CD14-positive monocyte (primary cell): ENCODE measurements at regions not wholly inside any gene's neighbourhood (a gene's known extent, or its start where the extent isn't known, plus 50 kb on each side); places are given as distances from the start of the nearest gene placed in this dataset.
"Not testable (repeated sequence)": the region's sequence is repeated elsewhere in the genome, so short reads cannot be mapped to it uniquely, and the experiment has no call there.

Source experiments
- DNase-seq, 3 donors: peaks; one replicate each; pipeline ENCODE4 v3.0.0-alpha.2; 2011 to 2022
- H2AFZ ChIP-seq: 2 replicates; pipeline ENCODE4 v1.6.0; 2012; ENCODE audit warnings: mild to moderate bottlenecking, low read depth, low read length, inconsistent platforms; ENCODE audit not compliant: insufficient read depth, poor library complexity, severe bottlenecking
- H3K27ac ChIP-seq, 2 donors: 1 replicate in 1 of 2; 2 replicates in 1 of 2; pipeline ENCODE4 v1.5.1; 2012 to 2013; ENCODE audit warnings: low read length in 2 of 2, control low read depth in 1 of 2, inconsistent platforms in 1 of 2, low read depth in 1 of 2, mild to moderate bottlenecking in 1 of 2
- H3K27me3 ChIP-seq, 2 donors: one replicate each; pipeline versions ENCODE4 v1.6.0 to v1.6.1; 2011 to 2013; ENCODE audit warnings: low read length in 2 of 2; ENCODE audit not compliant: control insufficient read depth in 2 of 2, insufficient read depth in 2 of 2
- H3K36me3 ChIP-seq, 2 donors: replicated peaks in 1 of 2; 1 replicate in 1 of 2; 2 replicates in 1 of 2; pipeline versions ENCODE4 v1.5.1 to v1.6.1; 2012 to 2013; ENCODE audit warnings: low read length in 2 of 2, control low read depth in 1 of 2, inconsistent platforms in 1 of 2, mild to moderate bottlenecking in 1 of 2; ENCODE audit not compliant: insufficient read depth in 2 of 2, control insufficient read depth in 1 of 2
- H3K4me1 ChIP-seq, 2 donors: 1 replicate in 1 of 2; 2 replicates in 1 of 2; pipeline versions ENCODE4 v1.5.1 to v1.6.1; 2012 to 2013; ENCODE audit warnings: low read length in 2 of 2, control low read depth in 1 of 2, inconsistent platforms in 1 of 2, mild to moderate bottlenecking in 1 of 2, moderate library complexity in 1 of 2; ENCODE audit not compliant: insufficient read depth in 2 of 2, control insufficient read depth in 1 of 2
- H3K4me2 ChIP-seq: replicated peaks from 2 replicates; pipeline ENCODE3; 2012; ENCODE audit warnings: low read length, moderate library complexity, mild to moderate bottlenecking; ENCODE audit not compliant: poor library complexity, severe bottlenecking; ENCODE audit errors: extremely low read depth
- H3K4me3 ChIP-seq, 3 experiments: fragments of 200-600 bp in 1 of 3; sonication (generic) in 1 of 3; replicated peaks in 1 of 3; 1 replicate in 2 of 3; 2 replicates in 1 of 3; pipeline ENCODE4 v1.5.1; 2011 to 2013; ENCODE audit warnings: low read length in 3 of 3, mild to moderate bottlenecking in 3 of 3, control low read depth in 2 of 3, low read depth in 2 of 3, inconsistent platforms in 1 of 3, moderate library complexity in 1 of 3
- H3K79me2 ChIP-seq: 2 replicates; pipeline ENCODE4 v1.6.0; 2012; ENCODE audit warnings: mild to moderate bottlenecking, control low read depth, inconsistent platforms, low read length, moderate library complexity; ENCODE audit not compliant: insufficient read depth
- H3K9ac ChIP-seq: 2 replicates; pipeline ENCODE4 v1.6.0; 2017; ENCODE audit warnings: low read length, mild to moderate bottlenecking; ENCODE audit not compliant: insufficient read depth, poor library complexity, severe bottlenecking
- H3K9me3 ChIP-seq, 2 donors: replicated peaks in 1 of 2; 1 replicate in 1 of 2; 2 replicates in 1 of 2; pipeline versions ENCODE4 v1.5.1 to v1.6.1; 2012 to 2013; ENCODE audit warnings: low read length in 2 of 2, control low read depth in 1 of 2; ENCODE audit not compliant: control insufficient read depth in 1 of 2, insufficient read depth in 1 of 2
- H4K20me1 ChIP-seq: 2 replicates; pipeline ENCODE4 v1.6.0; 2012; ENCODE audit warnings: mild to moderate bottlenecking, low read length, control low read depth, moderate library complexity; ENCODE audit not compliant: insufficient read depth
- H3K27ac Mint-ChIP-seq, 7 donors: one replicate each; pipeline ENCODE4 v1.8.0; 2020; ENCODE audit warnings: mild to moderate bottlenecking in 7 of 7, mixed read lengths in 7 of 7, moderate library complexity in 6 of 7, inconsistent platforms in 2 of 7
- H3K27me3 Mint-ChIP-seq, 3 donors: one replicate each; pipeline ENCODE4 v1.8.0; 2021 to 2022; ENCODE audit warnings: low read depth in 3 of 3, mild to moderate bottlenecking in 3 of 3, mixed read lengths in 3 of 3, moderate library complexity in 3 of 3, inconsistent platforms in 1 of 3
- H3K36me3 Mint-ChIP-seq, 2 donors: one replicate each; pipeline ENCODE4 v1.8.0; 2020; ENCODE audit warnings: mixed read lengths in 2 of 2, inconsistent platforms in 1 of 2, mild to moderate bottlenecking in 1 of 2
- H3K4me1 Mint-ChIP-seq: one replicate; pipeline ENCODE4 v1.8.0; 2020; ENCODE audit warnings: mild to moderate bottlenecking, mixed read lengths
- H3K4me3 Mint-ChIP-seq, 2 donors: one replicate each; pipeline ENCODE4 v1.8.0; 2020; ENCODE audit warnings: mild to moderate bottlenecking in 2 of 2, mixed read lengths in 2 of 2, moderate library complexity in 1 of 2
- H3K9me3 Mint-ChIP-seq, 7 donors: one replicate each; pipeline ENCODE4 v1.8.0; 2020 to 2022; ENCODE audit warnings: mixed read lengths in 7 of 7, mild to moderate bottlenecking in 6 of 7, moderate library complexity in 6 of 7, inconsistent platforms in 2 of 7
- WGBS: methylation state at CpG from one replicate; pipeline ENCODE4 v1.1.5; 2013; ENCODE audit warnings: missing lambda C conversion rate; ENCODE audit not compliant: insufficient coverage; 5-methylcytosine and 5-hydroxymethylcytosine counted together
- intact Hi-C, 2 donors: fragments of 100-400 bp; cut with micrococcal nuclease; formaldehyde crosslinking; loops; one replicate each; pipeline versions ENCODE4 v1.15.0 to v1.15.1; 2023
- TF ChIP-seq, protein P1 (sequence below): fragments of 200-600 bp; IDR thresholded peaks from one replicate; pipeline ENCODE4 v1.8.0; 2022; ENCODE audit warnings: antibody characterized with exemption, mild to moderate bottlenecking

DNA sequence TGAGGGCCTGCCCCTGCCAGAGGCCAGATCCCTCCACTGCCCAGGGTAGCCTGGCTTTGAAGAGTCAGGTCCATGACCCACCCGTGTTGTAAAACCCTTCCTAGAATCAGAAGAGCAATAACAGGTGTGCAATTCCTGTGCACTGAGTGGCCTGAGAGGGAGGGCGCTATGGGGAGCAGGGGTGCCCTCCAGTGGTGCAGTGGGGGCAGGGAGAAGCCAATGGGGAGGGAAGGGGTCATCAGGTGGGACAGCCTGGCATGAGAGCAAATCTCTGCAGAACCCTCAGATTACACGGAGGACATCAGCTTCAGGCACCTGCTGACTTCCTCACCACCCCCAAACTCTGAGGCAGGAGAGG lies 72.9 kb upstream of the ZNF469 start:
- no peak overlapping the region for H3K4me3 Mint-ChIP-seq
- no peak overlapping the region for H3K27ac ChIP-seq
- no peaks in the 10 kb centered on the region for H3K4me1 ChIP-seq
- H3K9ac ChIP-seq: no peak overlapping the region
- TF ChIP-seq, protein P1, sequence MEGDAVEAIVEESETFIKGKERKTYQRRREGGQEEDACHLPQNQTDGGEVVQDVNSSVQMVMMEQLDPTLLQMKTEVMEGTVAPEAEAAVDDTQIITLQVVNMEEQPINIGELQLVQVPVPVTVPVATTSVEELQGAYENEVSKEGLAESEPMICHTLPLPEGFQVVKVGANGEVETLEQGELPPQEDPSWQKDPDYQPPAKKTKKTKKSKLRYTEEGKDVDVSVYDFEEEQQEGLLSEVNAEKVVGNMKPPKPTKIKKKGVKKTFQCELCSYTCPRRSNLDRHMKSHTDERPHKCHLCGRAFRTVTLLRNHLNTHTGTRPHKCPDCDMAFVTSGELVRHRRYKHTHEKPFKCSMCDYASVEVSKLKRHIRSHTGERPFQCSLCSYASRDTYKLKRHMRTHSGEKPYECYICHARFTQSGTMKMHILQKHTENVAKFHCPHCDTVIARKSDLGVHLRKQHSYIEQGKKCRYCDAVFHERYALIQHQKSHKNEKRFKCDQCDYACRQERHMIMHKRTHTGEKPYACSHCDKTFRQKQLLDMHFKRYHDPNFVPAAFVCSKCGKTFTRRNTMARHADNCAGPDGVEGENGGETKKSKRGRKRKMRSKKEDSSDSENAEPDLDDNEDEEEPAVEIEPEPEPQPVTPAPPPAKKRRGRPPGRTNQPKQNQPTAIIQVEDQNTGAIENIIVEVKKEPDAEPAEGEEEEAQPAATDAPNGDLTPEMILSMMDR: no peak
- no peak overlapping the region for H3K4me3 ChIP-seq
- H3K36me3 Mint-ChIP-seq: no peaks in the 10 kb centered on the region
- H3K27ac Mint-ChIP-seq: no peak overlapping the region
- no peaks in the 10 kb centered on the region for H3K79me2 ChIP-seq
- no peaks in the 10 kb centered on the region for H4K20me1 ChIP-seq
- no peak overlapping the region for H2AFZ ChIP-seq
- H3K4me1 Mint-ChIP-seq: no peaks in the 10 kb centered on the region
- peaks cover 5 to 10% (median 10%) of the 10 kb centered on the region in 3 donors for H3K27me3 Mint-ChIP-seq
- peaks cover 4 to 23% (median 13%) of the 10 kb centered on the region in 7 donors for H3K9me3 Mint-ChIP-seq
- no peak overlapping the region for H3K4me2 ChIP-seq
- peaks cover 9% of the 10 kb centered on the region in 2 donors for H3K9me3 ChIP-seq
- WGBS: 40% methylated on average over 1 of the region's 3 CpGs
- intact Hi-C loops: no loop called here
- H3K36me3 ChIP-seq: no peaks in the 10 kb centered on the region
- H3K27me3 ChIP-seq: no peaks in the 10 kb centered on the region
- DNase-seq: no peak

DNA sequence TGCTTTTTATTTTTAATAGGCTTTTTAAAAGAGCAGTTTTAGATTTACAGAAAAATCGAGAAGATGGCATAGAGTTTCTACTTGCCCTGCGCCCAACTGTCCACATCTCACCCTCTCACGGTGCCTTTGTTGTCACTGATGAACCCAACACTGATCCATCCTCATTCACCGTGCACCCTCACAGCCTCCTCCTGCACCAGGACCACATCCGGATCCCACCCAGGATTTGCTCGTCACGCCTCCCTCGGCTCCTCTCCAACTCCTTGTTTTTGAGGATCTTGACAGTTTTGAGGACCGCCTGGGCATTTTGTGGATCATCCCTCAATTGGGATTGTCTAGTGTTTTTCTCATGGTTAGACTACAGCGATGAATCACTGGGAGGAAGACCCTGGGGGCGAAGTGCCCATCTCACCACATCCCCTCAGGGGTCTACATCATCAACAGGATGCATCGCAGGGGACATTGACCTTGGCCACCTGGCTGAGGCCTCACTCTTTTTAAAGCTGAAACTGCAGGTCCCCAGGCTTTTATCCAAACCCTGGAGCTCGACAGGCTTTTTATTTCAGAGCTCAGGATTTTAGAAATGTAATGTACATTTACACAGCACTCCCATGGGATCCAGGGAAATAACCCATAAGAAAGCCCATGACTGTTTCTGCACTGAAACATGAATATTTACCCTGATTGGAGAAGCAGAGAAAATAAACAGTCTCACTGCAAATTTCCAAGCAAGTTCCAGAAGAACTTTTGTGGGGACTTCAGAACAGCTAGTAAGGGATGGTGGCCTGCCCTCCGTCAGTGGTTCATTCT lies 71.8 kb upstream of the ZNF469 start:
- Histone ChIP-seq H4K20me1 (no peaks in the 10 kb centered on the region), H3K4me1 (no peaks in the 10 kb centered on the region), H2AFZ (no peak overlapping the region), H3K4me3 (no peak overlapping the region), H3K36me3 (no peaks in the 10 kb centered on the region), H3K9me3 (peaks cover 3 to 5% of the 10 kb centered on the region in 2 donors), H3K27me3 (no peaks in the 10 kb centered on the region), H3K79me2 (no peaks in the 10 kb centered on the region), H3K9ac (no peak overlapping the region), H3K27ac (no peak overlapping the region), H3K4me2 (no peak overlapping the region)
- H3K4me3 Mint-ChIP-seq: no peak overlapping the region
- H3K4me1 Mint-ChIP-seq: no peaks in the 10 kb centered on the region
- intact Hi-C loops: no loop called here
- no peak for DNase-seq
- H3K9me3 Mint-ChIP-seq: peaks cover 0 to 16% (median 6%) of the 10 kb centered on the region in 7 donors
- peaks cover 5 to 10% (median 5%) of the 10 kb centered on the region in 3 donors for H3K27me3 Mint-ChIP-seq
- 93% methylated on average over 13 of the region's 14 CpGs for WGBS
- H3K27ac Mint-ChIP-seq: peak overlapping the region in 1 of 7 donors; percentile 11
- TF ChIP-seq, protein P1: no peak
- H3K36me3 Mint-ChIP-seq: no peaks in the 10 kb centered on the region

DNA sequence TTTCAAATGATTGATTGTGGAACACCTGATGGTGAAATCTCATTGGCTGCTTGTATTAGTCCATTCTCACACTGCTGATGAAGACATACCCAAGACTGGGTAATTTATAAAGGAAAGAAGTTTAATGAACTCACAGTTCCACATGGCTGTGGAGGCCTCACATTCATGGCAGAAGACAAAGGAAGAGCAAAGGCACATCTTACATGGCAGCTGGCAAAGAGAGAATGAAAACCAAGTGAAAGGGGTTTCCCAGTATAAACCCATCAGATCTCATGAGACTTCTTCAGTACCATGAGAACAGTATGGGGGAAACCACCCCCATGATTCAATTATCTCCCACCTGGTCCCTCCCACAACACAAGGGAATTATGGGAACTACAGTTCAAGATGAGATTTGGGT lies 70.9 kb upstream of the ZNF469 start:
- H3K79me2 ChIP-seq: not testable (repeated sequence)
- H3K9me3 Mint-ChIP-seq: peaks cover 0 to 16% (median 6%) of the 10 kb centered on the region in 7 donors

More for the DNA sequence above, 70.9 kb upstream of the ZNF469 start:
- H3K36me3 Mint-ChIP-seq, H3K27me3 ChIP-seq, H3K27ac Mint-ChIP-seq, H3K4me3 Mint-ChIP-seq, H4K20me1 ChIP-seq, H3K4me1 ChIP-seq, H3K4me1 Mint-ChIP-seq, H3K9me3 ChIP-seq, H3K9ac ChIP-seq, H2AFZ ChIP-seq, H3K4me3 ChIP-seq, DNase-seq, H3K4me2 ChIP-seq, H3K36me3 ChIP-seq, H3K27ac ChIP-seq, intact Hi-C loops: not testable (repeated sequence)
- peaks cover 5 to 11% (median 6%) of the 10 kb centered on the region in 3 donors for H3K27me3 Mint-ChIP-seq
